ENCODE measurements at regions not wholly inside any gene's neighbourhood (a gene's known extent, or its start where the extent isn't known, plus 50 kb on each side); places are given as distances from the start of the nearest gene placed in this dataset.
"Not testable (repeated sequence)": the region's sequence is repeated elsewhere in the genome, so short reads cannot be mapped to it uniquely, and the experiment has no call there.

DNA sequence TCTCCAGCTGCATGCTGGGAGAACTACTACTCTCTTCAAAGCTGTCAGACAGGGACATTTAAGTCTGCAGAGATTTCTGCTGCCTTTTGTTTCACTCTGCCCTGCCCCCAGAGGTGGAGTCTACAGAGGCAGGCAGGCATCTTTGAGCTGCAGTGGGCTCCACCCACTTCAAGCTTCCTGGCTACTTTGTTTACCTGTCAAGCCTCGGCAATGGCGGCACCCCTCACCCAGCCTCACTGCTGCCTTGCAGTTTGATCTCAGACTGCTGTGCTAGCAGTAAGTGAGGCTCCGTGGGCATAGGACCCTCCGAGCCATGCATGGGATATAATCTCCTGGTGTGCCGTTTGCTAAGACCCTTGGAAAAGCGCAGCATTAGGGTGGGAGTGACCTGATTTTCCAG is 61.7 kb downstream of the DMRTA1 start:
- DNase-seq = not testable (repeated sequence)

DNA sequence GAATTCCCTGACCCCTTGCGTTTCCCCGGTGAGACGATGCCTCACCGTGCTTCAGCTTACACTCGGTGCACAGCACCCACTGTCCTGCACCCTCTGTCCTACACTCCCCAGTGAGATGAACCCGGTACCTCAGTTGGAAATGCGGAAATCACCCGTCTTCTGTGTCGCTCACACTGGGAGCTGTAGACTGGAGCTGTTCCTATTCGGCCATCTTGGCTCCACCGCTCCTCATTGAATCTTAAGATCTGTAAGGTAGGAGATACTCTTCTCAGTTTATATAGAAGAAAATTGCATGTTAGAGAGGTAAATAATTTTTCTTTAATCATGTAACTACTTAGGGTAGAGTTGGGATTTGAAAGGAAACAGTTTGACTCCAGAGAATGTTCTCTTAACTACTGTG is 62.2 kb downstream of the DMRTA1 start:
- no peak for DNase-seq

DNA sequence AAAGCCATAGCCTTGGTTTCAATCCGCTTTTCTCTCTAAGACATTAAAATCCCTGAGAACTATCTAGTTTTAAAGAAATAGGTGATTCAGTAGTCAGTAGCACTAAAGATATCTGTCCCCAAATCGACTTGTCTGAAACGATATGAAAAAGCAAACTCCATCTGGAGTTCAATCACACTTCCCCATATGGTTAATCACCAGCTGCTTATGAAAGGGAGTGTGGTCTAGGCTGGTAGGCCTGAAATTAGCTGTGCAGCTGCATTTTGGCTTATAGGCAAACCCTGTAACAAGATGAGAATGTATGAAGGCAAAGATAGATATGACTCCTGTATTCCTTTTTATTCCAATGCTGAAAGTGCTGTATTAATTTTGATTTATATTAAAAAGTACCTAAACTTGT is 65.9 kb downstream of the DMRTA1 start:
- DNase-seq = no peak

DNA sequence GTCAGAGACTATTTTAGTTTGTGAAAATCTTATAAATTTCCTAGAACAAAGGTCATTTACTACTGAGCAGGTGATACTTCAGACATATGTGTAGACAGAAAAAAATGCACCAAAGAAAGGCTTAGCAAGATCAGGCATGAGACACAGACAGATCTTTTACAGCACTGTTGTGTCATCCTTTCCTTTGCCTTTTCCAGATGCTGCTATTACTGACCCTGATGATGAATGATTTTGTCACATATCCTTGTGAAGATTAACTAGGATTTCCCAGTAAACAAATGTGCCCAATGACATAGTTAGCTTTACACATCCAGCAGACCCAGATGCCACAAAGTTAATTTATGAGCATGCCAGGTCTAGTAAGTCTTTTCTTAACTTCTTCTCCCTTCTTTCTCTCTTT is 68.2 kb downstream of the DMRTA1 start:
- no peak for DNase-seq

DNA sequence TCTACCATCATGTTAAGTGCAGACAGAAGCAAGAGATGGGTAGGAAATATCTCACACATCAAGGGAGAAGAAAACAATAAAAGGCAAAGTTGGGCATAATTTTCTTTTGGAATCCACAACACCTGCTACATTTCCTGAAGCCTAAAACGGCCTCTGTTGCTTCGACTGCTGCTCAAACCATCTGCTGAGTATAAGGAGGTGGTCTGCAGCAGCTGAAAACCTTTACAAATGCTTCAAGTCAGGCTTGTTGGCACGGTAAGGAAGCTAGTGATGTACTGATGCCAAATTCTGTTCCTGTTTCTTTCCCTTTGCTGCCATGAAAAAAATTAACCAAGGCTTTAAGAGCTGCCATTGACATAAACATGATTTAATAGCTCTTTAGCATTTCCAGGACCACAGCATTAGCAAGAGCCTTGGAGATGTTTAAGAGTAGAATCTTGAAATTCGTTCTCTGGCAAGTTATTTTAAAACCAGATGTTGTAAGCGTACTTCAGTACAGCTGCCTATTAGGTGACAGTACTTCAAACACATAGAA is 75.6 kb downstream of the DMRTA1 start:
- peak; percentile 27 for DNase-seq

DNA sequence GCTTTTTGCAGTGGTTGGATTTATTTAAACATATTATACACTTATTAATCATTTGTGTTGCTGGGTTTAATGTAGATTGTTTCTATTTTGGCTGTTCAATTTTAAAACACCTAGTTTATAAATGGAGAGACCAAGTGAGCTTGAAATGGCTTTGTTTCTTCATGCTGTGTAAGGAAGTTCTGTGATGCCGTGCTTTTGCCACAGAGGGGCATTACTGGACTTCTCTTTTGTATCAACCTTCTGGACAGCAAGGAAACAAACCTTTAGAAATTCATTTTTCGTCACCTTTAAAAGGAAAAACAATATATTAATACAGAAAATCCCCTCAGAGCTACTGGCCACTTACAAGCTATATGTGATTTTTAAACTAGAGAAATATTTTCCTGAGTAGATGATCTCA is 81.9 kb downstream of the DMRTA1 start:
- DNase-seq = no peak

DNA sequence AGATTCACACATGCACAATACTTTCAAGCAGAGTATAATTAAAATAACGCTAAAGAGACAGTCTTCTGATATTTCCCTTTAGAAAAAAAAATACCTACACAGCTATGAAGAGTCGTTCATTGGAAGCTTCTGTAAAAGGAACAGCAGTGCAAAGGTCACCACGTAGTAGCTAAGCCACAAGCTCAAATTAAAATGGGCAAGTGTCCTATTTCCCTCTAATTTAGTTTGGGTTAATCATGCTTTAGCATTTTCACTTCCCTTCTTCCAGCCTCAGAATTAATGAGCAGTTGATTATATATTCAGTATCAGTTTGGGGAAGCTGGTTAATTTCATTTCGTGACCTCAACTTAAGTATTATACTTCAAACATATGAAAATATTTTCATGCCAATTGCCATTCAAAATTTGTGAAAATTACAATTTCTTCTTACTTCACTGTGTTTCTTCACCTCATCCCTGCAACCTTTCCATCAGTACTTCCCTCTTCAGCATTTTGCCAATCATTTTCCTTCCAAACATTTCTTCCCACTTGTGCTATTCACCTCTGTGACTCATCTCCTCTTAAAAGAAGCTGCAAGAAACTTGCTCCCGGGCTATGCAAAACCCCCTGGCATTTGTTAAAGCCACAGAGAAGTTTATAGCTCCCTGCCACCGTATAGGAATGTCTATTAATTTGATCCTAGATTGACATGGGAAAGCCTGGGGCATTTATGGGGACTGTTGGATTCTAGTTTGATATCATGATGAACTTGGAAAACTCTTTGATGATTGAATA is 83.0 kb downstream of the DMRTA1 start:
- DNase-seq = no peak

DNA sequence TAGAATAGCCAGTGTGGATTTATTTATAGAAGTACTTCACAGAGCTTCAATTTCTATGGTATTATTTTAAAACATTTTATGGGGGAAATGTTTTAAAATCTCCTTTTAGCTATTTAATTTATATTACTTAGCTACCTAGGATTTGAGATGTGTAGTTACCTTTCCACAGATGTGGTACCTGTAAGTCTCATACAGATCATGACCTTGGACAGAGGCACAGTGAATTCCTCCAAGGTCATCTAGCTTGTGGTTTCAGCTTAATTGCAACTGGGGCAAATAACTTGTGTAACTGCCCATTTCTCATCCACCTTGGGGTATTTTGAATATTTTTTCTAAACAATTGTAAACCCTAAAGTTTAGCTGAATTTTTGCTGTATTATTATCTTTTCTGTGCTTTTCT is 89.2 kb downstream of the DMRTA1 start:
- DNase-seq = no peak

DNA sequence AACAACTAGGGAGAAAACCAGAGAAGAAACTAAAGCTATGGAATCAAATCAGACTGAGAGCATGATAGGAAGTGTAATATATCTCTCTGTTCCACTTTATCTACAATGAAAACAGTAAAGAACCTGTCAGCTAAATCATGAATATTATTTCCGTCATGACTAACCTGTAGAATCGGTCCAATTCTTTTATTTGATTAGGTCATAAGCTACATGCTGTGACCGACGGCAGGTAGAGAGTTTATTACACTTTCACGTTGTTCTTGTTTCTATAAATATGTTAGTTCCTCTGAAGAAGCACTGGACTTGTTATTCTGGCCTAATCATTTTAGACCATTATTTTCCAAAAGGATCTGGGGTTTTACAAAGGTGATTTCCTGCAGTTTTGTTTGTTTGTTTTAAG is 91.1 kb downstream of the DMRTA1 start:
- no peak for DNase-seq

DNA sequence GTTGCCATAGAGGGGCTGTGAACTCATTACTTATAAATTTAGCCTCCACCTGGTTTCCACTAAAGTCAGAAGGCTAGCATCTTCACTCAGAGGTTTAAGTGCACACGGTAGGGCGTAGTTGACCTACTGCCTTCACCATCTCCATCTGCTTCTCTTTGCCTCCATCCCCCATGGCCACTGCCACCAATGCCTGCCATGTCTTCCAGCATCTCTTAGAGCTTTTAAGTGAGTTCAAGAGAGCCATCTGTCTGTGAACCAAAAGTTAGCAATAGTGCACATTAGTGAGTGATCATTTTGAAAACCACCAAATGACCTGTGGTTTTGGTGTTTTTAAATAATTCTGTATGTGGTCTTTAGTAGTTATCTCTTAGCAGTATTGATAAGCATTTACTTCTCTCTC is 102.0 kb downstream of the DMRTA1 start:
- no peak for DNase-seq

DNA sequence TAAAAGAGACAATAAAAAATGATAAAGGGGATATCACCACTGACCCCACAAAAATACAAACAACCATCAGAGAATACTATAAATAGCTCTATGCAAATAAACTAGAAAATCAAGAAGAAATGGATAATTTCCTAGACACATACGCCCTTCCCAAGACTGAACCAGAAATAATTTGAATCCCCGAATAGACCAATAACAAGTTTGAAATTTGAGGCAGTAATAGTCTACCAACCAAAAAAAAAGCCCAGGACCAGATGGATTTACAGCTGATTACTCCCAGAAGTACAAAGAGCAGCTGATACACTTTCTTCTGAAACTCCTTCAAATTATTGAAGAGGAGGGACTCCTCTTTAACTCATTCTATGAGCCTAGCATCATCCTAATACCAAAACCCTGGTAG is 128.1 kb downstream of the DMRTA1 start:
- no peak for DNase-seq

DNA sequence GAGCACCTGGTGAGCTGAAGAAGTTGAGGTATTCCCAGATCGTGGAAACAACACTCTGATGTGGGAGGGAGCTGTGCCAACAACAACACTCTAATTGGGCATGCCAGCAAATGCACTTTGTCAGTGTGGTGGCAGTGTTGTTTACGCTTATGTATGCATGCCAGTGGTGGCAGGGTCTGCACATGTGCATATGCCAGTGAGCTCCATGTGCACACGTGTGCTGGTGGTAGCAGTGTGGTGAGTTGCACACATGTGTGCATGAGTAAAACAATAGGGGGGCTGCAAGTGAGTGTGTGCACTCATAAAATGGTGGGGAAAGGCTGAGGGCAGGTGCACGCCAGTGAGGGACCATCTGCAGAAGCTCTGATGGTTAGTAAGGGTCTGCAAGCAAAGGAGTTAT is 134.2 kb downstream of the DMRTA1 start:
- no peak for DNase-seq

DNA sequence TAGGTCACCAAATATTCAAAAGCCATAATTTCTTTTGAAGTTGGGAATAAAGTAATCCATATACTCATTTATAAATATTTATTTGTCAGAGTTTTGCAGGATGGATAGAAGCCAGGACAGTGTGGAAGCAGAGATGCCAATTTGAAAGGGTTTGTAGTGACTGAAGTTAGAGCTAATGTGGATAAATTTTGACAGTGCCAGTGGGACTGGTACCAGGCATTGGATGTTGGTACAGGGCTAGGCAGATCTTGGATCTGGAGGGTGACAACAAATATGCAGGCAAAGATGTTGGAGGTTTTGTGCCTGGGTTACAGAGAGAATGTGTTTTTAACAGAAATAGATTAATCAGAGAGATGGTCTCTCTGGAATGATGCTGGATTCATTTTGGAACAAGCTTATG is 135.6 kb downstream of the DMRTA1 start:
- no peak for DNase-seq

DNA sequence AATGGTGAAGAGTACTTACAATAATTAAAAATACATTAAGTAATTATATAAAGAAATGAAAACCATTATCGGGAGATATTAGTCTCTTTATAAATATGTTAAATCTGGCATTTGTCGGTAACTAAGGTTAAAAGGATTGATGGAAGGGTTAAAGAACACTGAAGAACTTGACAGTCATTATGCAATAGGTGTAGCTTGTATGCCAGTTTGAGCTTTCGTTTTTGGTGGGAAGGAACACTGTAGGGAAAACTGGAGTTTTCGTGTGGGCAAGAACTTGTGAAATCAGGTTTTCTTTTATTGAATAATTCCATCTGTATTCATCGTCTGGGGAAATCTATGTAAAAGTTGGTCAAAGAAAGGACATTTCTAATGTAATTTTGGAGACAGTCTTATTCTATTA is 142.3 kb downstream of the DMRTA1 start:
- no peak for DNase-seq

DNA sequence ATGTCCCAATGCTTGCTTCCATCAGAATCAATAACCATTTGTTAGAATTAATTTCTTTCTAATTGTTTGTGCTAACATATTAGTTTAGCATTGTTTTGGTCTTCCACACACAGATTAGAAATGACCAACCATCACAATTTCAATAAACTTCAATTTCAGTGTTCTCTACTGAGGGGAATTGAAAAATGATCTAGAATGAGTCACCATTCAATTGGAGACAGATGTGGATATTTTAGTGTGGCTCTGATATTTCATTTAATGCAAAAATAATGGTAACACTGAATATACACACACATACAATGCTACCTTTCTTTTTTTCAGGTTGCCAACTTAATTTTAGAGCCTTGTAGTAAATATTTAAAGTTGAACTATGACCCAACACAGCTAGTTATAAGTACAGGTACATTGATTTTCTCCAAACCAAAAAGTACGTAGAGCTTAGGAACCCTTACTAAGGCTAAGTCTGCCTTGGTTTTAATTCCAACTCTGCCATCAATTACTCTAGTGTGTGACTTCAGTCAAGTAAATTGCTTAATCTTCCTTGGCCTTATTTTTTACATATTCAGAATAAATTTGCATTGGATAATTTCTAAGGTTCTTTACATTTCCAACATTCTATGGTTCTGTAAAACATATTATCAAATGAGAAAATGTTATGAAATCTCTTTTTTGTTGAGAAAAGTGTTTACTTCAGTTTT is 143.9 kb downstream of the DMRTA1 start:
- no peak for DNase-seq

DNA sequence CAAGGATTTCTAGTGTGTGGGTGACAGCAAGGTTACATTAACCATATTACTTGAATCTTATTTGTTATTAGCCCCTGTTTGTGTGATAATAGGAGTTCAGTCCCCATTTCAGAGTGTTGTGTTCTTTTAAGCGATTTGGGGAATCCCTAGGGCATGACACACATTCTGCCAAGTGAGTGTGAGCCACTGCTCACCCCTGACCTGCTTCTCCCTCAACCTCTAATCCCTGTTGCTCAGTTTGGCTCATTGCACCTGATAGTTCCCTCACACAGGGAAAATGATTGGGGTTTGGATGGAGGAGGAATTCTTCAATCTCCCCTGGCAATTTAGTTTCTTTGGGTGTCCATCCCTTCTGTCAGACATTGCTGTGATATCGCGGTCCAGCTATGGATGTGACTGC is 149.2 kb downstream of the DMRTA1 start:
- no peak for DNase-seq

DNA sequence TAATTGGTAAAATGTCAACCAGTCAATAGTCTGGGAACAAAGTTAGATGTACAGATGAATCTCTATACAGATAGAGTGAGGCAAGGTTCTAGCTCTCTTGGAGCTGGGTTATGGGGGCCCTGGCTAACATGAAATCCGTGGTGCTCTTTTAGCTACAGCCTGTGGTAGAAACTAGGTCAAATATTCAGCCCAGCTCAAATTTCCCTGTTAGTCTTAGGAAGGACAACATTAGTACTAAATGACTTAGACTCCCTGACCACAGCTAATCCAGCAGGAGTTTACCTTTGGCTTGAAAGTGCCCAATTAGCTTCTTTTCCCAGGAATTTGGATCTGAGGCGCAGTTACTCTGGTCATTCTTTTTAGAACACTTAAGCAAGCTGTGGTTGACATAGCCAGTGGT is 170.5 kb downstream of the DMRTA1 start:
- DNase-seq = no peak

DNA sequence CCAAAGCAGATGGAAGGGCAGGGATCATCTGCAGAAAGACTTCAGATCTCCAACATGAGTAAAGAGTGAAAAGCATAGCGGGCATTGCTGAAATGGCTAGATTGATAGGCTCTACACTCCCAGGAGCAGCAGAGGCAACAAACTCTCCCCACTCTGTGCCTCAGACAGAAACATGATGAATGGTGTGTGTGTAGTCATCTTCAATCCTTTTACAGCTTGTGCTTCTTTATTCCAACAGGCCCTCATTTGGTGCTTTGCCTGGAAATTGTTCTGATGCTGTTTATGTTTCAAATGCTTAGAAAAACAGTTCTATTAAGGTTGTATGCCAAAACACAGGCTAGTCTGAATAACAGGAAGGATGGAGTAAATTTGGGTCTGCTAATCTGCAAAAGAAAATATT is 176.2 kb downstream of the DMRTA1 start:
- DNase-seq = no peak

DNA sequence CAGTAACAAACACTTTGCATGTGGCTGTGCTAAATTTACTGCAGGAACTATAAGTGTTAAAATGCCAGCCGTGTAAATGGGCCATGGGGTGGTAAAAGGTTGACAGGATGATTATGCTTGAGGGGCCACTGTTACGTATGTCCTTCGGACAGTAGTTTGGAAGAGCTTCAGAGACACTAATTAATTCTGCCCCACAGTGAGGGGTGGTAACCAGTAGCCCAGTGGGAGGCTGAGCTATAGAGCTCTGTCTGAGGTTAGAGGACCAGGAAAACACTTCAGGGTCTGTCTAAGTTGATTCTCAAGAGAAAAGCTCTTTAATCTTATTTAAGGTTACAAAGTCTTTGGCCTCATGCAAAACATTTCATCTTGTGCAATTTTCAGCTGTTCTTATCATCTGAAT is 176.6 kb downstream of the DMRTA1 start:
- no peak for DNase-seq

DNA sequence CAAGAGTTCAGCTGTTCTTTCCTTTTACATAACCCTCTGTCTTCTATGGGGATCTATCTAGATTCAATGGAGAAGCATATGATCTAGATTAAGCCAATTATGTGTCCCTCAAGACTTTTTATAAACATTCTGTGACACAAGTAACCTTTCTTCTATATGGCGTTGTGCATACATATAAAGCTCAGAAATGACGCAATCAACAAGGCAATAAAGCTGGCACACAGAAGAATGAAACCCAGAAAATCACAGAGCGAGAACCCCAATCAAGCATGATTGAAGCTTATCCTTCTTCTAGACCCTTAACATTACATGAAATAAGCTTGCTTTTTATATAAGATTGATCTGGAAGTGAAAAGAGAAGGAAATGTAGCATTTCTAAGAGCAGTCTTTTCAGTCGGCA is 178.9 kb downstream of the DMRTA1 start:
- no peak for DNase-seq

DNA sequence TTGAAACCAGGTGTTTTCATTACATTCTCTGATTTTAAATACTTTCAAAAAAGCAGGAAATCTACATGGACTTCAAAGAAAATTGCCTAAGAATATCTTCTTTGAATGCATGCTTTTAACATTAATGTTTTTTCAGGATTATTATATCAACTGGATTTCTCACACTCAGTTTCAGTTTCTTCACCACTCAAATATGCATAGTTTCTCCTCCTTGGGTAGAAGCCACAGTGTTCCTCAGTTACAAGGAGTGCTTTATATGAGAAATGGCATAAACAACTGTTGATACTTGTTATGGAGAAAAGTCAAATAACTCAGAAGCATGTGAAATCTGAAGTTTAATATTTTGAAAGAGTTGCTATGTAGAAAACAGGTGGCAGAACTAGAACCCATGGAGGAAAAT is 196.9 kb downstream of the DMRTA1 start:
- DNase-seq = no peak

DNA sequence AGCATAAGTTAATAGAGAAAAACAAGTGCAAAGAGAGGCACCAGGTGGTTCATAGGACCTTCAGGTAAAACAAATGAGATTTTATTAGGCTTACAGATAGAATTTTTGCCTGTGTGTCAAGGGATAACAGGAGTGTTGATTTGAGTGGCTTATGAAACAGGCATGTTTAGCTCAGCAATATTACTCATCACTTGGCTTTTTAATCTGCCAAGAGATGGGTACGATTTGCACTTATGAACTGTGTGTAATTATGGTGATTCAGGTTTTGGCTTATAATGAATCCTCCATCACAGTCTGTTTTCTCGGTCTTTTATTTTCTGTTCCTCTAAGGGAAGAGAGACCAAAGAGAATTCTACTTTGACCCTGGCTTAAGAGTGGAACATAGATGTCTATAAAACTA is 199.3 kb downstream of the DMRTA1 start:
- DNase-seq = no peak

DNA sequence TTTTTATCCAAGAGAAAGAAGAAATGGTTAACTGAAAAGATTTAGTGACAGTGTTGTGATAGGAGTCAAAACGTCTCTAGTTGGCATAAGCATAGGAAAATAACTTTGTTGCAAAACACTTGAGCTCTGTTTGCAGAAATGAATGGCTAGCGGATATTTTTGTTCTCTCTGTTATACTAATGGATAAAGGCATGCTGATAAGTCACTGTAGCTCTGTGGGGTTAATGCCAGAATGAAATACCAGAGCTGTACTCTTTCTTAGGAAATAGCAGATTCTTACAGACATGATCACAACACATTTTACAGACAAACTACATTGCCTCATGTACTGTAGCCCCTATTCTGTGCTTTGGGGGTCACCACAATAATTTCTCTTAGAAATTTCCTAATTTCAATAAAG is 202.8 kb downstream of the DMRTA1 start:
- no peak for DNase-seq

DNA sequence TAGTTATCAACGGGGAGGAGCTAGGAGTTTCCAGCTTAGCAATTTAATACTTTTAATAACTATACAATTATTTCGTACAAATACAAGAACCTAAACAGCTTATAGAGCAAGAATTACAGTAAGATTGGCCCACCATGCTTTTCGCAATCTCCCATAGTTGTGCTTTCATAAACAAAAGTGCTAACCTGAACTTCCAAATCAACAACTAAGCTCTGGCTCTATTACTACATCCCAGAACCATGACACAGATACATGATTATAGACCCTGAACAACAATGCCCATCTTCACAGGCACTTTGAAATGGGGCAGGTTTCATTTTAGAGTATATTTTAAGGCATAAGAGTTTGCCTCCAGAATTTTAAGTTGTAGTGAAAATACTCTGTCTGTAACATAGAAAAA is 203.5 kb downstream of the DMRTA1 start:
- no peak for DNase-seq

DNA sequence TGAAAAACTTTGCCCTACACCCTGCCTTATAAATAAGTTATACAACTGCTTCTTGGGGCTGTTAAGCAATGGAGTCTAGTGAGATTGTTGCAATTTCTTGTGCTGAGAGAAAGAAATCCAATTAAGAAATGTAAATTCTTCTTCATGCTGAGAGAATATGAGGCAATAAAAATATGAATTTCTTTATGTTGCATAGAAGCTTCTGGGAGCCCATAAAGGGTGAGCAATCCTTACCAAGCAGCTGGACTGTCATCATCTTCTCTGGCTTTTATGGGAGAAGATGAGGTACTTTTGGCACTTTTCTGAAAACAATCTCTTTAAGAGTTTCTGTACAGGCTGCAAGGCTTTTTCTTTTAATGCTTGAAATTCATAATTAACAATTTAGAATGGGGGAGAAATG is 204.3 kb downstream of the DMRTA1 start:
- no peak for DNase-seq
